ENCODE measurements at regions not wholly inside any gene's neighbourhood (a gene's known extent, or its start where the extent isn't known, plus 50 kb on each side); places are given as distances from the start of the nearest gene placed in this dataset.
A peak's percentile ranks its signal among the peaks of the same experiment; 100 is the strongest.

- intact Hi-C loops (cut with DNase I; ENCODE audit: low total_unique reads) = no loop called here
- TF ChIP-seq POLR2A (IDR thresholded peaks at IDR 0.05) = no peak
- no peak for TF ChIP-seq CTCF (IDR thresholded peaks at IDR 0.05)
- TF ChIP-seq POLR2AphosphoS5 (IDR thresholded peaks at IDR 0.05) = no peak
- no peak for DNase-seq (ENCODE audit: low spot score in 2 of 2)
- Histone ChIP-seq H3K27me3 (no peaks in the 10 kb centered on the region), H3K4me1 (no peaks in the 10 kb centered on the region), H3K36me3 (no peaks in the 10 kb centered on the region), H3K4me3 (no peak overlapping the region), H3K9me3 (no peaks in the 10 kb centered on the region), H3K27ac (no peak overlapping the region)
Measured at GRCh38 chr2:160792837-160793236, 299.2 kb upstream of the RBMS1 start.

- TF ChIP-seq POLR2AphosphoS5 (IDR thresholded peaks at IDR 0.05) (no peak), POLR2A (IDR thresholded peaks at IDR 0.05) (no peak), CTCF (IDR thresholded peaks at IDR 0.05) (no peak)
- H3K27me3 ChIP-seq = no peaks in the 10 kb centered on the region
- intact Hi-C loops (cut with DNase I; ENCODE audit: low total_unique reads) = no loop called here
- no peaks in the 10 kb centered on the region for H3K36me3 ChIP-seq
- no peaks in the 10 kb centered on the region for H3K9me3 ChIP-seq
- DNase-seq (ENCODE audit: low spot score in 2 of 2) = no peak
- H3K4me1 ChIP-seq = no peaks in the 10 kb centered on the region
- no peak overlapping the region for H3K4me3 ChIP-seq
- no peak overlapping the region for H3K27ac ChIP-seq
Measured at GRCh38 chr2:160794926-160795325, 301.3 kb upstream of the RBMS1 start.

- no peak for DNase-seq (ENCODE audit: low spot score in 2 of 2)
- H3K27ac ChIP-seq = no peak overlapping the region
- intact Hi-C loops (cut with DNase I; ENCODE audit: low total_unique reads) = no loop called here
- H3K4me1 ChIP-seq = no peaks in the 10 kb centered on the region
- no peaks in the 10 kb centered on the region for H3K9me3 ChIP-seq
- no peaks in the 10 kb centered on the region for H3K27me3 ChIP-seq
- no peaks in the 10 kb centered on the region for H3K36me3 ChIP-seq
- TF ChIP-seq CTCF (IDR thresholded peaks at IDR 0.05) (no peak), POLR2A (IDR thresholded peaks at IDR 0.05) (no peak), POLR2AphosphoS5 (IDR thresholded peaks at IDR 0.05) (no peak)
- H3K4me3 ChIP-seq = no peak overlapping the region
Measured at GRCh38 chr2:160803881-160804280, 310.3 kb upstream of the RBMS1 start.

GRCh38 chr2:160810406-160810805 is 316.8 kb upstream of the RBMS1 start:
- H3K4me1 ChIP-seq = no peaks in the 10 kb centered on the region
- no peak overlapping the region for H3K4me3 ChIP-seq
- TF ChIP-seq CTCF (IDR thresholded peaks at IDR 0.05) (no peak), POLR2AphosphoS5 (IDR thresholded peaks at IDR 0.05) (no peak), POLR2A (IDR thresholded peaks at IDR 0.05) (no peak)
- H3K9me3 ChIP-seq = no peaks in the 10 kb centered on the region
- H3K27ac ChIP-seq = no peak overlapping the region
- H3K27me3 ChIP-seq = no peaks in the 10 kb centered on the region
- no peaks in the 10 kb centered on the region for H3K36me3 ChIP-seq
- intact Hi-C loops (cut with DNase I; ENCODE audit: low total_unique reads) = no loop called here
- DNase-seq (ENCODE audit: low spot score in 2 of 2) = no peak

GRCh38 chr2:160812830-160813505 is 319.4 kb upstream of the RBMS1 start:
- intact Hi-C loops (cut with DNase I; ENCODE audit: low total_unique reads) = no loop called here
- H3K9me3 ChIP-seq = no peaks in the 10 kb centered on the region
- peak overlapping the region in 1 of 3 donors; percentile 33 for H3K4me3 ChIP-seq
- no peaks in the 10 kb centered on the region for H3K27me3 ChIP-seq
- no peaks in the 10 kb centered on the region for H3K4me1 ChIP-seq
- TF ChIP-seq POLR2A (IDR thresholded peaks at IDR 0.05) = no peak
- no peak for DNase-seq (ENCODE audit: low spot score in 2 of 2)
- peak overlapping the region; percentile 8 to 81 for H3K27ac ChIP-seq
- no peaks in the 10 kb centered on the region for H3K36me3 ChIP-seq

GRCh38 chr2:160813506-160813858 is 319.9 kb upstream of the RBMS1 start:
- TF ChIP-seq POLR2AphosphoS5 (IDR thresholded peaks at IDR 0.05) (no peak), CTCF (IDR thresholded peaks at IDR 0.05) (no peak), POLR2A (IDR thresholded peaks at IDR 0.05) (no peak)
- H3K36me3 ChIP-seq = no peaks in the 10 kb centered on the region
- peak overlapping the region in 1 of 3 donors; percentile 33 for H3K4me3 ChIP-seq
- H3K27ac ChIP-seq = peak overlapping the region; percentile 8 to 81
- no peaks in the 10 kb centered on the region for H3K9me3 ChIP-seq
- no peaks in the 10 kb centered on the region for H3K4me1 ChIP-seq
- H3K27me3 ChIP-seq = no peaks in the 10 kb centered on the region
- intact Hi-C loops (cut with DNase I; ENCODE audit: low total_unique reads) = no loop called here
- DNase-seq (ENCODE audit: low spot score in 2 of 2) = no peak

Data from breast epithelium (tissue), 4 donors.